ENCODE measurements at regions not wholly inside any gene's neighbourhood (a gene's known extent, or its start where the extent isn't known, plus 50 kb on each side); places are given as distances from the start of the nearest gene placed in this dataset.

GRCh38 chr1:34538481-34538880, 216.4 kb upstream of the GJB5 start:
- TF ChIP-seq CTCF (conservative IDR thresholded peaks at IDR 0.05) = no peak
- no peak for TF ChIP-seq EZH2 (IDR thresholded peaks at IDR 0.05; ENCODE audit: low read depth)

Data from PC-9 (cell line).